GM23248 (cell line): ENCODE measurements at regions not wholly inside any gene's neighbourhood (a gene's known extent, or its start where the extent isn't known, plus 50 kb on each side); places are given as distances from the start of the nearest gene placed in this dataset.
A peak's percentile ranks its signal among the peaks of the same experiment; 100 is the strongest.

Experiments used
- DNase-seq: peaks from one replicate; pipeline ENCODE4 v3.0.0-alpha.2; 2015
- H2AFZ ChIP-seq: fragments of 200-600 bp; sonication (generic); 2 replicates; pipeline ENCODE4 v1.6.1; 2016; ENCODE audit warnings: antibody characterized with exemption
- H3F3A ChIP-seq: fragments of 200-600 bp; sonication (generic); 2 replicates; pipeline ENCODE4 v1.6.1; 2016; ENCODE audit warnings: mild to moderate bottlenecking, antibody characterized with exemption, mixed run types; ENCODE audit not compliant: insufficient read depth
- H3K27ac ChIP-seq: fragments of 200-600 bp; sonication (generic); 2 replicates; pipeline ENCODE4 v1.5.1; 2016; ENCODE audit warnings: mild to moderate bottlenecking
- H3K27me3 ChIP-seq: fragments of 200-600 bp; sonication (generic); replicated peaks from 2 replicates; pipeline ENCODE4 v1.6.1; 2016; ENCODE audit warnings: mild to moderate bottlenecking; ENCODE audit not compliant: insufficient read depth
- H3K36me3 ChIP-seq: fragments of 200-600 bp; sonication (generic); 2 replicates; pipeline ENCODE4 v1.6.1; 2016; ENCODE audit warnings: low read depth, mild to moderate bottlenecking
- H3K4me1 ChIP-seq: fragments of 200-600 bp; sonication (generic); 2 replicates; pipeline ENCODE4 v1.6.1; 2016; ENCODE audit warnings: mild to moderate bottlenecking; ENCODE audit not compliant: insufficient read depth
- H3K4me2 ChIP-seq: fragments of 200-600 bp; sonication (generic); one replicate; pipeline ENCODE4 v1.6.1; 2016; ENCODE audit warnings: mild to moderate bottlenecking; ENCODE audit not compliant: unreplicated experiment
- H3K4me3 ChIP-seq: fragments of 200-600 bp; sonication (generic); 2 replicates; pipeline ENCODE4 v1.5.1; 2016; ENCODE audit warnings: mild to moderate bottlenecking
- H3K79me2 ChIP-seq: fragments of 200-600 bp; sonication (generic); 2 replicates; pipeline ENCODE4 v1.6.1; 2016; ENCODE audit warnings: mild to moderate bottlenecking; ENCODE audit not compliant: insufficient read depth
- H3K9ac ChIP-seq: fragments of 200-600 bp; sonication (generic); 2 replicates; pipeline ENCODE4 v1.6.1; 2016; ENCODE audit warnings: mild to moderate bottlenecking
- H3K9me2 ChIP-seq: fragments of 200-600 bp; sonication (generic); 2 replicates; pipeline ENCODE4 v1.6.1; 2016; ENCODE audit warnings: mixed run types, mild to moderate bottlenecking, moderate library complexity; ENCODE audit not compliant: insufficient read depth
- H3K9me3 ChIP-seq: fragments of 200-600 bp; sonication (generic); one replicate; pipeline ENCODE4 v1.6.1; 2017; ENCODE audit warnings: low read depth
- H4K20me1 ChIP-seq: fragments of 200-600 bp; sonication (generic); 2 replicates; pipeline ENCODE4 v1.6.0; 2016; ENCODE audit not compliant: insufficient read depth
- EZH2 ChIP-seq: fragments of 200-600 bp; sonication (generic); IDR thresholded peaks from 2 replicates; pipeline ENCODE4 v1.6.1; 2018; ENCODE audit warnings: antibody characterized with exemption, mild to moderate bottlenecking; ENCODE audit not compliant: insufficient read depth, poor library complexity, severe bottlenecking
- EZH2phosphoT487 ChIP-seq: fragments of 200-600 bp; sonication (generic); IDR thresholded peaks from 2 replicates; pipeline ENCODE4 v1.6.1; 2018; ENCODE audit warnings: antibody characterized with exemption, moderate library complexity, mild to moderate bottlenecking, low read depth; ENCODE audit not compliant: insufficient read depth
- WGBS, 2 experiments: methylation state at CpG; one replicate each; pipeline ENCODE4 v1.1.6; 2015 to 2017; ENCODE audit warnings: low lambda C conversion rate in 2 of 2, low coverage in 1 of 2; ENCODE audit errors: missing lambda C conversion rate in 2 of 2; 5-methylcytosine and 5-hydroxymethylcytosine counted together
- in situ Hi-C: fragments of 300-500 bp; cut with MboI; formaldehyde crosslinking; loops from 2 replicates; pipeline ENCODE4 v1.15.0; 2020

GRCh38 chr10:113329121-113329596, 223.7 kb upstream of the HABP2 start:
- H3K9me2 ChIP-seq, result no peaks in the 10 kb centered on the region
- peak overlapping the region; percentile 49 for H3K4me2 ChIP-seq
- DNase-seq, result peak; percentile 96
- no peak overlapping the region for H2AFZ ChIP-seq
- no peak for TF ChIP-seq EZH2phosphoT487
- TF ChIP-seq EZH2, result no peak
- H3F3A ChIP-seq, result peaks cover 55% of the 10 kb centered on the region
- H3K9ac ChIP-seq, result no peak overlapping the region
- 0% methylated on average over 2 of the region's 2 CpGs for WGBS, 2 experiments
- H3K4me1 ChIP-seq, result peaks cover 55% of the 10 kb centered on the region
- H3K27ac ChIP-seq, result peak overlapping the region; percentile 49
- in situ Hi-C loops, result no loop called here
- H3K9me3 ChIP-seq, result no peaks in the 10 kb centered on the region
- 0 out of 2 replicates have a peak overlapping the region, but pooled peaks have one; percentile 15 for H3K4me3 ChIP-seq
- no peaks in the 10 kb centered on the region for H3K36me3 ChIP-seq
- H3K79me2 ChIP-seq, result no peaks in the 10 kb centered on the region
- no peaks in the 10 kb centered on the region for H4K20me1 ChIP-seq
- no peaks in the 10 kb centered on the region for H3K27me3 ChIP-seq

GRCh38 chr10:113331961-113332360, 220.9 kb upstream of the HABP2 start:
- Histone ChIP-seq H3K27me3 (no peaks in the 10 kb centered on the region), H3K36me3 (no peaks in the 10 kb centered on the region), H3K27ac (no peak overlapping the region), H3K9me2 (no peaks in the 10 kb centered on the region), H4K20me1 (no peaks in the 10 kb centered on the region), H3K4me3 (no peak overlapping the region), H3F3A (peaks cover 44% of the 10 kb centered on the region), H3K9ac (no peak overlapping the region), H3K4me2 (no peak overlapping the region), H3K79me2 (no peaks in the 10 kb centered on the region), H3K4me1 (peaks cover 42% of the 10 kb centered on the region), H2AFZ (no peak overlapping the region), H3K9me3 (no peaks in the 10 kb centered on the region)
- in situ Hi-C loops, result no loop called here
- TF ChIP-seq EZH2phosphoT487 (no peak), EZH2 (no peak)
- WGBS, 2 experiments, result 49 to 57% methylated on average over 3 of the region's 3 CpGs
- DNase-seq, result peak; percentile 20

GRCh38 chr10:113333313-113333712, 219.5 kb upstream of the HABP2 start:
- TF ChIP-seq EZH2 (no peak), EZH2phosphoT487 (no peak)
- Histone ChIP-seq H3K79me2 (no peaks in the 10 kb centered on the region), H3K9ac (no peak overlapping the region), H4K20me1 (no peaks in the 10 kb centered on the region), H3K27me3 (no peaks in the 10 kb centered on the region), H3K36me3 (no peaks in the 10 kb centered on the region), H3K4me3 (no peak overlapping the region), H3K9me3 (no peaks in the 10 kb centered on the region), H3F3A (peaks cover 37% of the 10 kb centered on the region), H3K9me2 (no peaks in the 10 kb centered on the region), H2AFZ (no peak overlapping the region), H3K4me1 (peaks cover 39% of the 10 kb centered on the region), H3K27ac (no peak overlapping the region), H3K4me2 (no peak overlapping the region)
- no peak for DNase-seq
- in situ Hi-C loops, result no loop called here
- WGBS, 2 experiments, result 94 to 100% methylated on average over 2 of the region's 2 CpGs

- peak; percentile 32 for DNase-seq
- H3K79me2 ChIP-seq, result no peaks in the 10 kb centered on the region
- no peak overlapping the region for H3K9ac ChIP-seq
- H2AFZ ChIP-seq, result no peak overlapping the region
- no peak overlapping the region for H3K27ac ChIP-seq
- no peaks in the 10 kb centered on the region for H3K27me3 ChIP-seq
- no peak overlapping the region for H3K4me3 ChIP-seq
- WGBS, 2 experiments, result 52 to 55% methylated on average over 2 of the region's 2 CpGs
- no peak for TF ChIP-seq EZH2
- TF ChIP-seq EZH2phosphoT487, result no peak
- H4K20me1 ChIP-seq, result no peaks in the 10 kb centered on the region
- H3K9me3 ChIP-seq, result no peaks in the 10 kb centered on the region
- no peaks in the 10 kb centered on the region for H3K9me2 ChIP-seq
- no peak overlapping the region for H3K4me2 ChIP-seq
- peaks cover 24% of the 10 kb centered on the region for H3F3A ChIP-seq
- peaks cover 25% of the 10 kb centered on the region for H3K4me1 ChIP-seq
- in situ Hi-C loops, result no loop called here
- H3K36me3 ChIP-seq, result no peaks in the 10 kb centered on the region
These were observed 217.3 kb upstream of the HABP2 start for GRCh38 chr10:113335592-113335991.

- no peaks in the 10 kb centered on the region for H3K9me2 ChIP-seq
- WGBS, 2 experiments, result 41 to 45% methylated on average over 6 of the region's 6 CpGs
- H3K79me2 ChIP-seq, result no peaks in the 10 kb centered on the region
- H3F3A ChIP-seq, result peaks cover 23% of the 10 kb centered on the region
- no peaks in the 10 kb centered on the region for H4K20me1 ChIP-seq
- no peaks in the 10 kb centered on the region for H3K27me3 ChIP-seq
- H3K36me3 ChIP-seq, result no peaks in the 10 kb centered on the region
- peaks cover 19% of the 10 kb centered on the region for H3K4me1 ChIP-seq
- peak overlapping the region; percentile 4 for H3K4me2 ChIP-seq
- no peaks in the 10 kb centered on the region for H3K9me3 ChIP-seq
- TF ChIP-seq EZH2phosphoT487 (no peak), EZH2 (no peak)
- no peak overlapping the region for H3K4me3 ChIP-seq
- H2AFZ ChIP-seq, result no peak overlapping the region
- DNase-seq, result no peak
- in situ Hi-C loops, result no loop called here
- H3K27ac ChIP-seq, result no peak overlapping the region
- H3K9ac ChIP-seq, result no peak overlapping the region
These were observed 216.2 kb upstream of the HABP2 start for GRCh38 chr10:113336549-113337130.
